HG03280 (cell line): ENCODE measurements at regions not wholly inside any gene's neighbourhood (a gene's known extent, or its start where the extent isn't known, plus 50 kb on each side); places are given as distances from the start of the nearest gene placed in this dataset.

Experiments
- ATAC-seq: cut with Tn5 transposase; IDR thresholded peaks from one replicate; pipeline ENCODE4 v1.9.1; 2021; ENCODE audit warnings: mild to moderate bottlenecking, moderate library complexity; ENCODE audit not compliant: unreplicated experiment

GRCh38 chr20:11372876-11373790 is 544.6 kb upstream of the BTBD3 start:
- ATAC-seq, result no peak

GRCh38 chr20:11375335-11375734 is 542.4 kb upstream of the BTBD3 start:
- ATAC-seq, result no peak

- ATAC-seq, result no peak
Observed at GRCh38 chr20:11375966-11376365, 541.7 kb upstream of the BTBD3 start.

GRCh38 chr20:11376420-11376819 is 541.3 kb upstream of the BTBD3 start:
- no peak for ATAC-seq

GRCh38 chr20:11376998-11377397 is 540.7 kb upstream of the BTBD3 start:
- no peak for ATAC-seq

GRCh38 chr20:11377761-11378160 is 539.9 kb upstream of the BTBD3 start:
- ATAC-seq, result no peak

GRCh38 chr20:11378252-11378651 is 539.4 kb upstream of the BTBD3 start:
- ATAC-seq, result no peak

GRCh38 chr20:11379257-11380011 is 538.3 kb upstream of the BTBD3 start:
- ATAC-seq, result no peak

GRCh38 chr20:11380283-11380682 is 537.4 kb upstream of the BTBD3 start:
- no peak for ATAC-seq

GRCh38 chr20:11387189-11387754 is 530.4 kb upstream of the BTBD3 start:
- ATAC-seq, result no peak

- no peak for ATAC-seq
Observed at GRCh38 chr20:11389186-11389585, 528.5 kb upstream of the BTBD3 start.

- no peak for ATAC-seq
Observed at GRCh38 chr20:11391591-11391990, 526.1 kb upstream of the BTBD3 start.

GRCh38 chr20:11394145-11394833 is 523.4 kb upstream of the BTBD3 start:
- ATAC-seq, result no peak

GRCh38 chr20:11395581-11395980 is 522.1 kb upstream of the BTBD3 start:
- ATAC-seq, result no peak

GRCh38 chr20:11401988-11402387 is 515.7 kb upstream of the BTBD3 start:
- no peak for ATAC-seq

- no peak for ATAC-seq
Observed at GRCh38 chr20:11403711-11404110, 514.0 kb upstream of the BTBD3 start.

- no peak for ATAC-seq
Observed at GRCh38 chr20:11406877-11407276, 510.8 kb upstream of the BTBD3 start.

GRCh38 chr20:11409561-11409960 is 508.1 kb upstream of the BTBD3 start:
- ATAC-seq, result no peak

- no peak for ATAC-seq
Observed at GRCh38 chr20:11411765-11412164, 505.9 kb upstream of the BTBD3 start.

- no peak for ATAC-seq
Observed at GRCh38 chr20:11426948-11427347, 490.7 kb upstream of the BTBD3 start.

GRCh38 chr20:11429168-11429567 is 488.5 kb upstream of the BTBD3 start:
- ATAC-seq, result no peak
